GM21381 (cell line): ENCODE measurements at regions not wholly inside any gene's neighbourhood (a gene's known extent, or its start where the extent isn't known, plus 50 kb on each side); places are given as distances from the start of the nearest gene placed in this dataset.

Source experiments
- ATAC-seq: cut with Tn5 transposase; IDR thresholded peaks from one replicate; pipeline ENCODE4 v1.9.1; 2021; ENCODE audit warnings: mild to moderate bottlenecking, moderate library complexity; ENCODE audit not compliant: unreplicated experiment

DNA sequence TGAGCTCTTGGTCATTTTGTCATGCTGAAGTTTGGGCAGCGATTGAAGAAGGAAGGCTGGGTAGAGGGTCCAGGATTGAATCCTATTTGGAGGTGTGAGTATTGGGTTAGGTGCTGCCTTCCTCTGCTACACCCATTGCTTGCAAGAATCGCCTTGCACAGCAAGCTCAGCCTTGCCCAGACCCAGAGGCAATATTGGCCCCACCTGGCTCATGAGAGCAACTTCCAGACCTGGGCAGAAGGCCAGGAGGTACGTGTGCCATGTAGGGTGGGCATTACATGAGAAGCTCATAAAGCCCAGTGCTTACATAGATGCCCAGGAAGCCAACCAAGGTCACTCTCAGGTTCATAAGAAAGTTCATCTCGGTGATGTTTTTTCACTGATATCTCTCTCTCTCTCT lies 718.0 kb downstream of the EFNB2 start:
- ATAC-seq, result no peak

DNA sequence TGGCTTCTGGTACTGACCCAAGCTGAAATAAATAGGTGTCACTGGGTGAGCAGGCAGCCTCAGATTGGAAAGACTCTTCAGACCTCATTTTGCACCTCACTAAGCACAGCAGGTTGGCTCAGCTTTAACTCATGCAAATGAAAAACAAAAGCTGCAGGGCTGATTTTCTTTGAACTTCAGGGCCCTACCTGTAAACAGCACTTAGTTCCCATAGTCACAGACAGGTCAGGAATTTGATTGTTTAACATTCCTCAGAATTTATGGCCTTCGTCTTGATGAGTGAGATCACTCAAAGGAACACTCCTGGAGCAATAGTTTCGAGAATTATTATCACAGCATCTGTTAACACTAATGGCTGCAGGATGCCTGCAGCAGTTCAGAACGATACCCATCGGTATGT lies 718.5 kb downstream of the EFNB2 start:
- ATAC-seq, result no peak

DNA sequence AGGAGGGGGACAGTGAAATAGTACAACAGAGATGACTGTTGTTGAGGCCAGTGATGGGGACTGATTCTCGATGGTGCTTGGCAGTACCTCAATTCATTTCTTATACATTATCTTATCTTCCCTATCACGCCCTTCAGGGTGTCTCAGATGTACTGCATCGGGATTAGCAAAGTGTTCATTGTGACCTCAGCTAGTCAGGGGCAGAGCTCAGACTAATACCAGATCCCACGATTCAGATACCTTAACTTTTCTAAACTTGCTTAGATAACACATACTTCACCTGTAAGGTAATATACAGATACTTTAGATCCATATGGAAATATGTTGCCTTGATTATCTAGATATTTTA lies 720.6 kb downstream of the EFNB2 start:
- no peak for ATAC-seq

DNA sequence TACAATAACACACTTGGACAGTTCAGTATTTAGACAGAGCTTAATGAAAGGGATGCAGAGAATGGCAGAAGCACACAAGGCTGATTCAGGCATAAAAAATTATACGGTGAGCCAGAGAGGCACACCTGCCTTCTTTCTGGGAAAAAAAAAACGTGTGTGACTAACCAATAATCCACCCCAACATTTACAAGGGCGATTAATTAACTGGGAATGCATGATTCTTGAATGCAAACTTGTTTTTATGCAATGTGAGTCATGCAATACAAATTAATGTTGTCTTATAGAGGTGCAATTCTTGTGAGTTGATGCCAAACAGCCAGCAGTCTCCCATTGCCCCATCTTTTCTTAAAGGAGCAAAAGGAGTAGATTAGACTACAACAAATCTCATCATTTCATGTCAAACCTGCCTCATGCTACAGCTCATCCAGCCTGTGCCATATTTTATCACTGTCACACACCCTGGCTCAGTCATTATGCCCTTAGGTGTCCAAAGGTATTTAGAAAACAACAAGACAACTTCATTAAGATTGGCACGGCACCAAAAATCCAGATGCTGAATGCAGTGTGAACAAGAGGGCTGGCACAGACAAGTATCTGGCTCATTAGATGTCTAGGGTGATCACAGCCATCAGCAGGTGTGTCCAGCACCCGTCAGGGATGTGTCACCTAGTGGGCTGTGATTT lies 721.1 kb downstream of the EFNB2 start:
- ATAC-seq, result no peak

DNA sequence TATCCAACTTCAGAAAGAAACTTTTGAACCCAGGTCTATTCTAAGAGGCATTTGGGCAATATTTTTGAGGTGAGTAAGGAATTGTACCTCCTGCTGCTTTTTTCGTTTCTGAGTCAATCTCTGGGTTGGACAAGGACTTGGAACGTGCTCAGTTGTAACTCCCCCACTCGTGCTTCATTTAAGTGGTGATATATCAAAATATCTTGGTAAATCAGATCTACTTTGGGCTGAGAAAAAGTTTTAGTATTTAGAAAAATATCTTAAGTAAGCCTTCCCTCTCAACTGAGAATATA lies 728.9 kb downstream of the EFNB2 start:
- ATAC-seq, result no peak

DNA sequence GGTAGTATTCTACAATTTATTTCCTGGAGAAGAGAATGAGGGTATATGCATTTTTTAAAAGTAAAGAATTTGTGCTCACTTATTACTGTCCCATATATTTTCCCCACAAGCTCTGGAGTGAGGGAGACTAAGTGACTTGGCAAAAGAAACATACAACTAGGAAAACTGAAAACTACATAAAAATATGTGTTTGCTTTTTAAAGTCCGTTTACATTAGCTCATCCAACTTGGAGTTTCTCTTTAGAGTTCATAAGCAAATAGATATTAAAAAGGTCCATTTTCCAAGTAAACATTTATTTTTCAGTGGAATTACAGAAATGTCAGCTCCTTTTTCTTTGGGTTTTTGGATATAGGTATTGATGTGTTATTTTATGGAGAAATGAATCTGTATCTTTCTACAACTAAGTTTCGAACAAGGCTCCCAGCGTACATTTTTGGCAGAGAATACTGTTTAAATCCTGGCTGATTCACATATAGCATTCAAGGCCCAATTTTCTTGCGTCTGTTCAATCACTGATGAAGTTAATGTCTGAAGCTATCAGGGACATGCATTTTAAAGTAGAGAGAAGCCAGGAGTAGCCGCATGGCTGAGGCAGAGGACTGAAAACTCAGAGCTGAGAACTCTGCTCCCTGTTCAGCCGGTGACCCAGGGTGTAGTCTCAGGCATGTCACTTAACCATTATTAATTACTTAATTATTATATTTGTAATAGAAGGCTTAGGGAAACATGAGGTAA lies 729.4 kb downstream of the EFNB2 start:
- ATAC-seq, result no peak

DNA sequence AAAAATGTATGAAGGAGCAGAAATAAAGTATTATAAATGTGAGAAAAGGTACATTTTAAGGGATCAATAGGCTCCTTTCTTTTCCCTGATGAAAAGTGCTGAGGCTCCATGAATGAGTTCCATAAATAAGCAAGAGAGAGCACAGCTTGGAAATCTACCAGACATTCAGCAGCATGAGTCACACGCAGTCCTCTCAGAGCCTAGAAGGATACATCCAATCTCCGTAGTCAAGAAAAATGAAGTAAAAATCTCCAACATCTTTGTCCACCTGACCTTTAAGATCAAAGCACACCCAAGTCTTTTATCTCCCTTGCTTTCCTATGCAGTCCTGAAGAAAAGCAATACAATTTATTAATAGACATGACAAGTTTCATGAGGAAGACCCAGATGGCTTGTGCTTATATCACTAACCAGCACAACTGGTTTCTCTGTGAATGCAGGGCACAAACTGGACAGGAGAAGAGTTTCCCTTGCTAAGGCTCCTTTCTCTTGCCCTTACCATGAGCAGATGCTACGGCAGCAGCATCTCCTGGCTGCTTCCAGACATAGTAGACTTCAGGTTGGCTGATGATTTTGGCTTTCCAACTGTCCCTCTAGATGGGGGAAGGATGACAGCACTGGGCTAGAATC lies 730.8 kb downstream of the EFNB2 start:
- ATAC-seq, result no peak

DNA sequence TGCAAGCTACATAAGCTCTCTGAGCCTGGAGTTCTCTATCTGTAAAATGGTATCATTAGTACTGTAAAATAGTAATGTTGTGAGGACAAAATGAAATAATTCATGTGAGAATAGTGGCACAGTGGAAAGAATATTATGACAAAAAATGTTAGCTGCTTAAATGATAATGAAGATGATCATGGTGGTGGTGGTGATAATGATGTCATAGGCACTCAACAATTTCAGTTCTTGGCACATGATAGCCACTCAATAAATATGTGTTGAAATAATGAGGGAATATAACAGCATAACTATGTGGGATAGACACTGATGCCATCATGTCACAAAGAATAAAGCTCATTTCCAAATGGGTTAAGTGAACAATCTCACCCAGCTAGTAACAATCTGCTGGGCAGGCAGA lies 736.3 kb downstream of the EFNB2 start:
- ATAC-seq, result no peak

DNA sequence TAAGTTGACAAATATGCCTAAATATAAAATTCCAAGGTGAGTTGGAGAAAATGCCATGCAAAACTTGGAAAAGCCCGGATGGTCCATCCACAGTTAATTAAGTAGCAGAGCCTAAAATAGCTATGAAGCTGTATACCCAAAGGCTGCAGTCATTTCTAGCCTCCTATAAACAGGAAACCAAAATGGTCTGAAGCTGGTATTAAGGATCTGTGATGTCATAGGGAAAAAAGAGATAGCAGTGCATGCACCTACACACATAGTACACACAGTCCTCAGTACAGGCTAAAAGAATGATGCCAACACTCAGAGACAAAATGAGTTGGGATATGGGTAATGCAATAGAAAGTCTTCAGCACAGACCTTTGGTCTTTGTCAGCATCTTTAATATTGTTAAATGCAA lies 736.9 kb downstream of the EFNB2 start:
- no peak for ATAC-seq

DNA sequence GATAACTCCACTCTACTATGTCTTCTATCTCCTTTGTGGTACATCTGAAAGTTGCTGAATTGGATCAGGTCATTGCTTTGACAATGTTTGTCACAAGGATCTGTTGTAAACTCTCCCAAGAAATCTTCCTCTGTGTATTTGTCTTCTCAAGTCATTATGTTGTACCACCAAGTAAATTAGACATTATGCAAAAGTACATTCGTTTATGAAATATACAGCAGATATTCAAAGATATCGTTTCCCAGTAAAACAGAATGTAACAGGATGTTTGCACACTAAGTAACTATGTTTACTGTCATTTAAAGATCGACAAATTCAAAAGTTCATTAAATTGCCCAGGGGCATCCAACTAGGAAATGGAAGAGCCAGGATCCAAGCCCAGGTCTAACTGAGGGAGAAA lies 739.4 kb downstream of the EFNB2 start:
- ATAC-seq, result no peak

DNA sequence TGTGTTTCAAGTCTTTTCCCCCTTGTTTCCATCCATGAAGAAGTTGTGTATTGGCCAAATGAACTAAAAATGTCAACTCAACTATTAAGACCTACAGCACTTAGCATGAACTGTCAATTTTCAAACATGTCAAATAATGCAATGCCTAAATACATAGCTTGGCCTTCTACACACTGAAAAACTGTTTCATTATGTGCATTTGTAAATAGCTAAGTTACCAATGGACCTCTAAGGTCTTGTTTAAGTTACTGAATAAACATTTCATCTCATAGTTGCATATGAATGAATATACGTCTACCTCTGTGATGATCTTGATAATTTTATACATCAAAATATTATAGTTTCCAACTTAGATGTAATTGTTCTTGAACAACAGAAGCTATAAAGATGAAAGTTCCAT lies 744.5 kb downstream of the EFNB2 start:
- no peak for ATAC-seq

DNA sequence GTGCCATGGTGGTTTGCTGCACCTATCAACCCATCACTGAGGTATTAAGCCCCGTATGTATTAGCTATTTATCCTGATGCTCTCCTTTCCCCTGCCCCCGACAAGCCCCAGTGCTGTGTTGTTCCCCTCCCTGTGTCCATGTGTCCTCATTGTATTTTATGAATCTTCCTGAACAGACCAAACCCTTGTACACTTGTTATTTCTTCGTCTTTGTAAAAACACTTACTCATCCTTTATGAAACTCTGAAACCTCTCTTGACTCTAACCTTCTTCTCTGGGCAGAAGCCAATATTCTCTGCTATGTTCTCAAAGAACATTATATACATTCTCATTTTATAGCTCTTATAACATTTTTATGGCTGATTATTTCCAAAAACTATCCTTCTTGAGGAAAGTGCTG lies 746.9 kb downstream of the EFNB2 start:
- no peak for ATAC-seq

DNA sequence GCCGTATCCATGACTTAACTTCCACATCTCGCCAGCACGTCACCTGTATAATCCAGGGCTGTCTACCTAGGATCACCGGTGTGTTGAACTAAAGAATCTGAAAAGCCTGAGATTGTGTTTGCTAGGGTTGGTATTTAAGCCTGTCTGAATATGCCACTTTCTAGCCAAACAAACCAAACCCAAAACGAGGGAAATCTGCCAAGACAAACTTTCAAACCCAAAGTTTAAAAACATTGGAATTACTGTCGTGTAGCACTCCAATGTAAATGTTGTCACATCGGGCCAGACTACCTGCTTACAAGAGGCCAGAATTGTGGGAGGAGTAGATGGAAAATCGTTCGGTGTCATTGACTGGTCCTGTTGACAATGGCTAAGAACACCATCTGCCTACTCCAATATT lies 747.8 kb downstream of the EFNB2 start:
- ATAC-seq, result no peak

DNA sequence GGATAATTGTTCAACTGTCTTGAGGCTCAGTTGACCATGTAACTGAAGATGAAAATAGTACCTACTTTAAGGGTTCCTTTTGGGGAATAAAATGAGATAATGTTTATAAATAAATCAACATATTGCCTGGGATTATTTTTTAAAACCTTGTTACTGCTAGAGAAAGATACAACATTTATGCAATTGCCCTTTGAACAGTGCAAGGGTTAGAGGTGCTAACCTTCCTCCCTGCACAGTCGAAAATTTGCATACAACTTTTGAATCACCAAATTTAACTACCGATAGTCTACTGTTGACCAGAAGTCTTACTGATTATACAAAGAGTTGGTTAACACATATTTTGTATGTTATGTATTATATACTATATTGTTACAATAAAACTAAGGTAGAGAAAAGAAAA lies 750.0 kb downstream of the EFNB2 start:
- ATAC-seq, result no peak

DNA sequence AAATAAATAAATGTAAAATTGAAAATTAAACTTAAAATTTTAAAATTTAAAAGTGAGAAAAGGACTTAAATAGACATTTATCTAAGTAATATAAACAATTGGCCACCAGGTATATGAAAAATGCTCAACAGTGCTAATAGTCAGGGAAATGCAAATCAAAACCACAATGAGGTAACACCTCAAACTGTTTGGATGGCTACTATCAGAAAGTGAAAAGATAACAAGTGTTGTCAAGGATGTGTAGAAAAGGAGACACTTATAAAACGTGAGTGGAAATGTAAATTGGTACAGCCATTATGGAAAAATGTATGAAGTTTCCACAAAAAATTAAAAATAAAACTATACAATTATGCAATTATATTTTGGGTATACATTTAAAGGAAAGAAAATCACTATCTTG lies 752.2 kb downstream of the EFNB2 start:
- no peak for ATAC-seq

DNA sequence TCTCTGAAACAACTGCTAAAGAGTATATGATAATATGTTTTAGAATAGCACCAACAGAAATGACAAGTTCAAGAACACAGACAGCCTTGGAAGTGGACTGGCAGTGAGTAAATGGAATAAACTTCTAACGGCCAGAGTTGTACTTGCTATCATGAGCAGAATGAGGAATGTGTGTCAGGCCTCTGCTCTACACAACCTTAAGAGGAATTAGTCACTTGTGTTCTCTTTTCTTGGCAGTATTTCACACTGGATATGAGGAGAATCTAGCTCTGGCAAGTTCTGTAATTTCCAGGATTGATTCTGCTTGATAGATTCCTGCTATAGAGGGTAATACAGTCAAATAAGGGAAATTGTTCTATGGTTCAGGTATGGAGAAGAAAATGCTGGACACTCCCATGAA lies 757.3 kb downstream of the EFNB2 start:
- ATAC-seq, result no peak

DNA sequence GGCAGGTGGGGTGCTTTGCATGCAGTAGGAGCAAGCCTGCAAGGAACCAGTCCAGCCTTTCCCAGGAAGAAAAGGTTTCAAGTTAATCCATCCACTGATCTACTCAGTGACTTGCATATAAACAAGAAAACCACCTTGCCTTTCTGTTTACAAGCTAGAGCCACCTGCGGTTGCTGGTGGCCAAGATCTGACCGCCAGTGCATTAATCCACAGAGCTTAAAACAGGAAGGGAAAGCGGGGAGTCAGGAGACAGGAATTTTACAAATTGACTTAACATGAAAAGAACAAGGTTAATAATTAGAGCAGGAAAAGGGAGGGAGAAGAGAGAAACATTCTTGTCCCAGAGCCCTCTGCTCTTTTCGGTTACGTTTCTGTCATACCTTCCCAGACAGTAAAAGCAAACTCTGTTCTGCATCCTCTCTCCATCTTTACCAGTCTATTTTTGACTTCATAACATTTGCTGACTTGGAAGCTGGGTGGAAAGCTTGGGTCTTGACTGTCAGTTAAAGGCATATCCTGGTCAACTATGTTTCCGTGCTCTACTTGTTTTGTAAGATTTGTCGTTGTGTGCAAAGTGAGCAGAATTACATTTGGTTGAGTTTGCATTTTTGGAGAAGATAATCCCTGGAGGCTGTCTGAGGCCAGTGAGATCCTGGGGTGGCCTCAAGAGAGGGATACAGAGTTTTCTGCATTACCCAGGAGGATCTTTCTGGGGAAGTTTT lies 760.6 kb downstream of the EFNB2 start:
- ATAC-seq, result no peak

DNA sequence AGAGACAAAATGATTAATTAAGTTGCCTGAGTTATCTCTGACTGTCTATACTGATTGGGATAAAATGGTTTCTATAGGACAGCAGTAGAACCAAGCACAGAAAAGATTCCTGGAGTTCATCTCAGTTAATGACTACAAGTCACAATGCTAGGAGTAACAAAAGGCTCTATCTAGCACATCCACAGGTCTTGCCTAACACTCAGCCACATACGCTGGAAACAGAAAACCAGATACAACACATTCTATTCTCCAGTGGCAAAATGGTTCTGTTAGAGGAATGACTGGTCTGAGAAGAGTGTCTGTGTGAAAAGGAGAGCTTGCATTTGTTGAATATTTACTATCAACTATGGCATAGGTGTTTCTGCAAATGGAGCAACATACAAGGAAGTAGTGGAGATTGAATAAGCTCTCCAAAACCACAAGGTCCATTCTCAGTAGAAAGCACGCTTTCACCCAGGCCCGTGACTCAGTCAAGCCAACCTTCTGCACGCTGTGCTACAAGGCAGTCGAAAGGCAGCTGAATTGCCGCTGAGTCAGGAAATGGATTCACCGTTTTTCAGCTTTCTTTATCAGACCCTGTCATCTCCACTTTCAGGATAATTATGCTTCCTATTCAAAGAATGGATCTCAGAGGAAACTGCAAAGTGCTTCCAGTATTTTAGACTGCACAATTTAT lies 761.5 kb downstream of the EFNB2 start:
- no peak for ATAC-seq

DNA sequence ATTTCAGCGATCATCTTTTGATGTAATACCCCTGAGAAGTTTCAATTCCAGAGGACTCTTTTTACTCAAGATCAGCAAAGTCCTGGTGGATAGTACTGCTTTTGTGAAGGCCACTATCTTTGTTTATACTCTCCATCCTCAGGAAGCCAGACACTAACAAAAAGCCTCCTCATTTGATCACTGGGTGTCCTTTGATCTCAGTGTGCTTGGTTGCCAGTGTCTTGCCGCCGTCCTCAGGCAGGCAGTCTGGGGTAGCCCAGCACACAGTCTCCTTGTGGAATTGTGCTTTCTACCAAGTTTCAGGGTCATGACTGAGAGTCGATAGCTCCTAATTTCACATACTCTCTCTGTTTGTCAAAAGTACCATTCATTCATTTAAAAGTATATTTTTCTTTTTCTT lies 762.2 kb downstream of the EFNB2 start:
- no peak for ATAC-seq

DNA sequence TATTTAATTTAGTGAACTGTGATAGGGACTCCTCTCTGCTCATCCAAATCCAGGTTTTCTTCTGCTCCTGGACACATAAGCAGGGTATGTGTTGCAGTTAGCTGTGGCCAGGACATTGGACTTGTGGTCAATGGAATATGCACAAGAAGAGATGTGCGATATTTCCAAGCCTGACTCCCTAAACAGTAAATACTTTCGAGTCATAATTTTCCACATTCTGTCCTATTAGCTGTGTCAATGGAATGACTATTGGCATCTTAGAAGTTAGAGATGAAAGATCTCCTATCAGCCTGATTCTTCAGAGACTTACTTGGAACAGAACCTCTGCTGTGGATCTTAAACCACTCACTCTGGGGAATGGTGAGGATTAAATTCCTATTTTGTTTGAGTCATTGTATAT lies 771.0 kb downstream of the EFNB2 start:
- no peak for ATAC-seq

DNA sequence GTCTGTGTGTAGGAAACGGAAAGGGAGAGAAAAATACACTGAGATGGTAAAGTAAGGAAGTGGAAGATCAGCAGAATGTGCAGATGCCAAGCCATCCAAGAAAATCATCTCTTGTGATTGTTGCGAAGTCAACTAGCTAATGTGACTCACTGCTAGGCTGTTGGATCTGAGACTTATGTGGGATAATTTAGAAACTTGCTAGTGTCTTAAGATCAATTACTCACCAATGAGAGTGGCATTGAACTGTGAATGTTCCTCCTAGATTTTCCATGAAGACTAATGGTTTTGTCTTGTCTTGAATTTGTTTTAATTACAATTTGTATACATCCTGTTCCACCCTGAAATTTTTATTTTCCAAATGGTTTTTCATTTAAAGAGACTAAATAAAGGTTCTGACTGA lies 771.6 kb downstream of the EFNB2 start:
- ATAC-seq, result no peak

DNA sequence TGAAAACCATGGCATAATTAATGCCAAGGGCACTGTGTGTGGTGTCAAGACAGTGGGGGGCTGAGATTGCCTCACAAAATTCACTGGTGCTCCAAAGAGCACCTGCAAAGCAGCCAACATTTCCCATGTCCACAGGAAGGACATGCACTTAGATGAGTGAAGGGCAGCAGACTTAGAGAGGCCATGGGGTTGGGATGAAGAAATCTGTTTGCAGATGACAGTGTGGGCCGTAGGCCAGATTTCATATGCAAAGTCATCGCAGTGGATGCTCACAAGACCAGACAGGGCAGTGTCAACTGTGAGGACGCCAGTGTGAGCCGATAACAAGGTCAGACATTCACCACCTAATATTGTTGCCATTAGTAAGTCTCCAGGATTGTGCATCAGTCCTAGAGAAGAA lies 773.4 kb downstream of the EFNB2 start:
- ATAC-seq, result no peak
